ENCODE measurements at regions not wholly inside any gene's neighbourhood (a gene's known extent, or its start where the extent isn't known, plus 50 kb on each side); places are given as distances from the start of the nearest gene placed in this dataset.

DNA sequence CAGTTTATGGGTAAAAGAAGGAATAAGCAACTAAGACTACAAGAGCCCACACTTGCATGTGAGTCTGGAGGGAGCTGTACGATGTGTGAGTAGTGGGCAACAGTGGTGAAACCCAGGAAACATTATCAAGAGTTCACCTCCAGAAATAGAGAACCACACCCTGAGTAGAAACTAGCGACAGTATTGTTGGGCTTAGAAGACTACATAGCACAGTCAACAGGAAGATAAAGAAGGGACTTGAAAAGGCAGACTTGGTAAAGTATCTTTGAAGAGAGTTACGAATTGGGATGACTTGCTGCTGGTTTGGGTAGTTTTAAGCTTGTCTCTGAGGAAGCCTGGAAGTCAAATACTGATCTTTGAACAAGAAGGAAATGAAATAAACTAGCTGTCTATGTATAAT lies 223.2 kb upstream of the GNAI1 start:
- no peak for FAIRE-seq

DNA sequence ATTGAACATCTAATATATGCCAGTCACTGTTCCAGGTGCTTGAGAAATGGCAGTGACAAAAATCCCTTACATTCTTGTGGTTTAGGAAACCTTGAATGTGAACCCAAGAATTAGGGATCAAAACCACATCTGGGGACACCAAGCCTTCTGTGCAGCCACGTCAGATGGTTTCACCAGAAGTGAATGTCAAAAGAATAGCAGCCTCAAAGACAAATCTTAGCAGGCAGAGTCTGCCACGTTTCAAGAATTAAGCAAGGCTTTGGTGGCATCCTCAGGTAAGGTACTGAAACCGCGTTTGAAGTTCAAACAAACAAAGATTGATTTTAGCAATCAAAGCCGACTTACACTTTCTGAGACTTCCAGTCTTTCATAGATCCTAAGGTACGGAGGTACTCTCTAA lies 225.5 kb upstream of the GNAI1 start:
- Histone ChIP-seq H3K9me3 (ENCODE audit: control insufficient read depth in 2 of 3, insufficient read depth in 1 of 3, low read length in 3 of 3) (no peaks in the 10 kb centered on the region), H3K27ac (ENCODE audit: low read depth in 2 of 2, low read length in 2 of 2) (no peak overlapping the region), H3K4me1 (ENCODE audit: control insufficient read depth in 2 of 3, insufficient read depth in 2 of 3, low read depth in 1 of 3, low read length in 3 of 3) (no peaks in the 10 kb centered on the region), H3K4me3 (ENCODE audit: low read length in 3 of 3) (no peak overlapping the region), H3K9ac (ENCODE audit: low read length in 3 of 3) (no peak overlapping the region), H3K27me3 (ENCODE audit: control insufficient read depth, insufficient read depth, low read length) (no peaks in the 10 kb centered on the region), H3K36me3 (ENCODE audit: control insufficient read depth in 2 of 3, insufficient read depth in 3 of 3, low read length in 3 of 3) (no peaks in the 10 kb centered on the region)
- intact Hi-C loops (cut with DNase I), result no loop called here
- FAIRE-seq, result no peak
- no peak for DNase-seq
- TF ChIP-seq, protein P1, sequence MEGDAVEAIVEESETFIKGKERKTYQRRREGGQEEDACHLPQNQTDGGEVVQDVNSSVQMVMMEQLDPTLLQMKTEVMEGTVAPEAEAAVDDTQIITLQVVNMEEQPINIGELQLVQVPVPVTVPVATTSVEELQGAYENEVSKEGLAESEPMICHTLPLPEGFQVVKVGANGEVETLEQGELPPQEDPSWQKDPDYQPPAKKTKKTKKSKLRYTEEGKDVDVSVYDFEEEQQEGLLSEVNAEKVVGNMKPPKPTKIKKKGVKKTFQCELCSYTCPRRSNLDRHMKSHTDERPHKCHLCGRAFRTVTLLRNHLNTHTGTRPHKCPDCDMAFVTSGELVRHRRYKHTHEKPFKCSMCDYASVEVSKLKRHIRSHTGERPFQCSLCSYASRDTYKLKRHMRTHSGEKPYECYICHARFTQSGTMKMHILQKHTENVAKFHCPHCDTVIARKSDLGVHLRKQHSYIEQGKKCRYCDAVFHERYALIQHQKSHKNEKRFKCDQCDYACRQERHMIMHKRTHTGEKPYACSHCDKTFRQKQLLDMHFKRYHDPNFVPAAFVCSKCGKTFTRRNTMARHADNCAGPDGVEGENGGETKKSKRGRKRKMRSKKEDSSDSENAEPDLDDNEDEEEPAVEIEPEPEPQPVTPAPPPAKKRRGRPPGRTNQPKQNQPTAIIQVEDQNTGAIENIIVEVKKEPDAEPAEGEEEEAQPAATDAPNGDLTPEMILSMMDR (IDR thresholded peaks at IDR 0.05; ENCODE audit: borderline replicate concordance, extremely low read depth, insufficient read depth), result no peak

More for the DNA sequence above, 223.2 kb upstream of the GNAI1 start:
- Histone ChIP-seq H3K4me1 (ENCODE audit: control insufficient read depth in 2 of 3, insufficient read depth in 2 of 3, low read depth in 1 of 3, low read length in 3 of 3) (no peaks in the 10 kb centered on the region), H3K9ac (ENCODE audit: low read length in 3 of 3) (no peak overlapping the region), H3K36me3 (ENCODE audit: control insufficient read depth in 2 of 3, insufficient read depth in 3 of 3, low read length in 3 of 3) (no peaks in the 10 kb centered on the region), H3K27me3 (ENCODE audit: control insufficient read depth, insufficient read depth, low read length) (no peaks in the 10 kb centered on the region), H3K9me3 (ENCODE audit: control insufficient read depth in 2 of 3, insufficient read depth in 1 of 3, low read length in 3 of 3) (no peaks in the 10 kb centered on the region), H3K27ac (ENCODE audit: low read depth in 2 of 2, low read length in 2 of 2) (no peak overlapping the region), H3K4me3 (ENCODE audit: low read length in 3 of 3) (no peak overlapping the region)
- intact Hi-C loops (cut with DNase I), result no loop called here
- TF ChIP-seq, protein P1 (IDR thresholded peaks at IDR 0.05; ENCODE audit: borderline replicate concordance, extremely low read depth, insufficient read depth), result no peak
- no peak for DNase-seq

DNA sequence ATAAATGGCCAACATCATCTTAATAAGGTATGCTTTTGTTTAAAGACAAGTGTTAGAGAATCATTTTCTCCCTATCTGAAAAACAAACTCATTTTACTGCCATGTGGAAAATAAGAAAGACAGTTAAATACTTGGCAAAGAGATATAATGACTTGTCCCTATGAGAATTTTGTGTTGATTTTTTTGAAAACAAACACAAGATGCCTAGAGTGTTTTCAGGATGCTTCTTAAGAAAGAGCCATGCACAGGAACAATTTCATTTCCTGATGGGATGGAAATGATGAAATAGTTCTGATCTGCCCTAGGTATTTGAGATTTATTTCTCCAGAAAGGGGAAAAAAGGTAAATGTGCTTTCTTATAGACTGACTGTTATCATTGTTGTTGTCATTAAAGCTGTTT lies 237.5 kb upstream of the GNAI1 start:
- Histone ChIP-seq H3K9ac (ENCODE audit: low read length in 3 of 3) (no peak overlapping the region), H3K27me3 (ENCODE audit: control insufficient read depth, insufficient read depth, low read length) (no peaks in the 10 kb centered on the region), H3K27ac (ENCODE audit: low read depth in 2 of 2, low read length in 2 of 2) (no peak overlapping the region), H3K4me1 (ENCODE audit: control insufficient read depth in 2 of 3, insufficient read depth in 2 of 3, low read depth in 1 of 3, low read length in 3 of 3) (no peaks in the 10 kb centered on the region), H3K4me3 (ENCODE audit: low read length in 3 of 3) (no peak overlapping the region), H3K36me3 (ENCODE audit: control insufficient read depth in 2 of 3, insufficient read depth in 3 of 3, low read length in 3 of 3) (no peaks in the 10 kb centered on the region), H3K9me3 (ENCODE audit: control insufficient read depth in 2 of 3, insufficient read depth in 1 of 3, low read length in 3 of 3) (peaks cover 0 to 2% (median 0%) of the 10 kb centered on the region in 3 donors)
- TF ChIP-seq, protein P1 (IDR thresholded peaks at IDR 0.05; ENCODE audit: borderline replicate concordance, extremely low read depth, insufficient read depth), result no peak
- intact Hi-C loops (cut with DNase I), result no loop called here
- DNase-seq (no peak), FAIRE-seq (no peak)

DNA sequence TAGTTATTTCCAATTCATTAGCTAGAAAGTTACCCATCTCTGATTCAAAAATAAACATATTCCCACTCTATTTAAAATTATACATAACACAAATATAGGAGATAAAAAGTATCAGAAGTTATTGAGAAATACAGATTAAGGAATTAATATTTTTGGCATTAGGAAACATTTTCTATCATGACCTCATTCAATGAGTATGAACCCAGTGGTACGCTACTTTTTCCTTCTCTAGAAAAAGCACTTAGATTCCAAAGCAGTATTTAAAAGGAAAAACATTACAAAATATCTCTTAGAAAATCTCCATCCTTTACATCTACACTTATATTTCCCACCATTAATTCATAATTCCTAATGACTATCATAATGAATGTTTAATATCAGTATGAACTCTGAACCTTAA lies 240.6 kb upstream of the GNAI1 start:
- no peaks in the 10 kb centered on the region for H3K4me1 ChIP-seq (ENCODE audit: control insufficient read depth in 2 of 3, insufficient read depth in 2 of 3, low read depth in 1 of 3, low read length in 3 of 3)
- TF ChIP-seq, protein P1 (IDR thresholded peaks at IDR 0.05; ENCODE audit: borderline replicate concordance, extremely low read depth, insufficient read depth), result no peak
- H3K27ac ChIP-seq (ENCODE audit: low read depth in 2 of 2, low read length in 2 of 2), result no peak overlapping the region
- FAIRE-seq, result peak; percentile 41
- no peak for DNase-seq
- H3K9me3 ChIP-seq (ENCODE audit: control insufficient read depth in 2 of 3, insufficient read depth in 1 of 3, low read length in 3 of 3), result no peaks in the 10 kb centered on the region
- H3K27me3 ChIP-seq (ENCODE audit: control insufficient read depth, insufficient read depth, low read length), result no peaks in the 10 kb centered on the region
- intact Hi-C loops (cut with DNase I), result no loop called here
- no peak overlapping the region for H3K9ac ChIP-seq (ENCODE audit: low read length in 3 of 3)
- H3K4me3 ChIP-seq (ENCODE audit: low read length in 3 of 3), result no peak overlapping the region
- H3K36me3 ChIP-seq (ENCODE audit: control insufficient read depth in 2 of 3, insufficient read depth in 3 of 3, low read length in 3 of 3), result no peaks in the 10 kb centered on the region
